HG02840 (cell line): ENCODE measurements at regions not wholly inside any gene's neighbourhood (a gene's known extent, or its start where the extent isn't known, plus 50 kb on each side); places are given as distances from the start of the nearest gene placed in this dataset.
"Not testable (repeated sequence)": the region's sequence is repeated elsewhere in the genome, so short reads cannot be mapped to it uniquely, and the experiment has no call there.

Source experiments
- ATAC-seq: cut with Tn5 transposase; IDR thresholded peaks from one replicate; pipeline ENCODE4 v1.9.1; 2021; ENCODE audit warnings: mild to moderate bottlenecking, moderate library complexity, moderate number of reproducible peaks; ENCODE audit not compliant: unreplicated experiment, low FRiP score

GRCh38 chr2:187008111-187008510 lies 159.1 kb upstream of the ZSWIM2 start:
- no peak for ATAC-seq

GRCh38 chr2:187003611-187004010 lies 154.6 kb upstream of the ZSWIM2 start:
- ATAC-seq = no peak

- ATAC-seq = no peak
Measured at GRCh38 chr2:187003038-187003554, 154.1 kb upstream of the ZSWIM2 start.

GRCh38 chr2:187002242-187002641 lies 153.3 kb upstream of the ZSWIM2 start:
- no peak for ATAC-seq

DNA sequence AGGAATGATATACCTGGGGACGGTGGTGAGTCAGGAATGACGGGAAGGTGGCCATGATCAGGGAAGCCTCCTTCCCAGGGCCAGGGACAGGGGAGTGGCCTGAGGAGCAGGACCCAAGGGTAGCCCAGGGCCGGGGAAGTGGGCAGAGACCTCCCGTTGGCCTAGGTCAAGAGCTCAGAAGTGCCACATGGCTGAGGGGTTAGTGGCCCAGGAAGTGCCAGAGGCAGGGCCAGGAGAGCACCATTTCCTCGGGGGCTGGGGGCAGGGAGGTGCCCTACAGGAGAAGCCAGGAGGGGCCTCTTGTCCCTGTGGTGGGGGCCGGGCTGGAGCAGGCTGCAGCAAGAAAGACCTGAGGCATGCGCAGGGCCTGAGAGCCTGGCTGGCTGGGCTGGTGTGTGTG lies 152.3 kb upstream of the ZSWIM2 start:
- no peak for ATAC-seq

GRCh38 chr2:186995092-186995491 lies 146.1 kb upstream of the ZSWIM2 start:
- ATAC-seq = no peak

DNA sequence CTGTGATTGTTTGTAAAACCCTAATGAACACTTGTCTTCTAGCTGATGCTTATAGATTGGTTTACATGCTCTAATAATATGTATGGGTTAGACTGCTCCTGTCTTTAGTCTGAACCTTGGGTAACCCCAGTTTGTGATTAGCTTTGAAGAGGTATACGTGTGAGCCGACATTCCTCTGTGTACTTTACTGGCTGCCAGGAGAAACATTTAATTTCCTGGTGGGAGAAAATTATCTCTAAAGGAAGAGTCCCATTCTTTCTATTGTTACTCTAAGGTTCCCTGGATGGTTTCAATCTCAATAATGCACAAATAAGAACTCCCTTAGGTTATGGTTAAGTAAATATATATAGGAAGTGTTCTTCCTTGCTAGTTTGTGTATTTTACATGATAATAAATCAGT lies 143.6 kb upstream of the ZSWIM2 start:
- ATAC-seq = no peak

DNA sequence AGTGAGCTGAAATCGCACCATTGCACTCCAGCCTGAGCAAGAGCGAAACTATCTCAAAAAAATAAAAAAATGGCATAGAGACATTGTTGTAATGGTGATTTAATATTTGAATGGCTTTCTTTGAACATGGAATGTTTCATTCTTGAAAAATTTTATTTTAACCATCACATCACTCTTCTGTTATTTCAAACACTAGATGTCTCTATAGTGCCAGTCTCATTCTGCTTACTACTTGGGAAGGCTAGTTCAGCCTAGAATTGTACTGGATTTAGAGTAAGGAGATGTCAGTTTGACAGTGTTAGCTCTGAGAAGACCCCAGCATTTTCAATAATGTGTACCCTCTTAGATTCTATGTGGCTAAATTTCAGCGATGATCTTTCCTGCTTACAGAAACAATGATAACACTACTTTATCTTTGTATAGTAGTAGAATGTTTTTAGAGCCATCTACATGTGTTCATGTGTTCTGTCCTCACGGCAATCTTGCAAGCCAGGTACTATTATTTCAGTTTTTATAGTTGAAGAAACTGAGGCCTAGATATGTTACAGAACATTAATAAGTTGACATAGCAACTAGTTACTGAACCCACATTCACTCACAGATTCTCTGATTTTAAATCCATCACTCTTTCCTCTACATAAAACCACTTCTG lies 142.9 kb upstream of the ZSWIM2 start:
- no peak for ATAC-seq

- ATAC-seq = no peak
Measured at GRCh38 chr2:186984966-186985365, 136.0 kb upstream of the ZSWIM2 start.

DNA sequence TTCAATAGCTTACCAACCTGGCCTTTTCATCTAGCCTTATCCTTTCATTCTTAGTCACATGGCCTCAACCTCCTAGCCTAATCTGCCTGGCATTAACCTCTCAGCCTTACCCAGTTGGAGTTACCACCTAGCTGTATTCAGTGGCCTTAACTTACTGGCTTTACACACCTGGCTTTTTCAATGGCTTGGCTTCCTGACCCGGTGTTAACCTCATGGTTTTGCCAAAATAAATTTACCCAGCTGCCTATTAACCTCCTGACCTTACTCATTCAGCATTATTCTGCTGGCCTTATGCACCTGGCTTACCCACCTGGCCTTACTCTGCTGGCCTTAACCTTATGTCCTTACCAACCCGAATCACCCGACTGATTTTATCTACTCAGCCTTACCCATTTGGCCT lies 135.5 kb upstream of the ZSWIM2 start:
- no peak for ATAC-seq

- ATAC-seq = no peak
Measured at GRCh38 chr2:186980787-186981550, 132.0 kb upstream of the ZSWIM2 start.

GRCh38 chr2:186980117-186980442 lies 131.1 kb upstream of the ZSWIM2 start:
- no peak for ATAC-seq

DNA sequence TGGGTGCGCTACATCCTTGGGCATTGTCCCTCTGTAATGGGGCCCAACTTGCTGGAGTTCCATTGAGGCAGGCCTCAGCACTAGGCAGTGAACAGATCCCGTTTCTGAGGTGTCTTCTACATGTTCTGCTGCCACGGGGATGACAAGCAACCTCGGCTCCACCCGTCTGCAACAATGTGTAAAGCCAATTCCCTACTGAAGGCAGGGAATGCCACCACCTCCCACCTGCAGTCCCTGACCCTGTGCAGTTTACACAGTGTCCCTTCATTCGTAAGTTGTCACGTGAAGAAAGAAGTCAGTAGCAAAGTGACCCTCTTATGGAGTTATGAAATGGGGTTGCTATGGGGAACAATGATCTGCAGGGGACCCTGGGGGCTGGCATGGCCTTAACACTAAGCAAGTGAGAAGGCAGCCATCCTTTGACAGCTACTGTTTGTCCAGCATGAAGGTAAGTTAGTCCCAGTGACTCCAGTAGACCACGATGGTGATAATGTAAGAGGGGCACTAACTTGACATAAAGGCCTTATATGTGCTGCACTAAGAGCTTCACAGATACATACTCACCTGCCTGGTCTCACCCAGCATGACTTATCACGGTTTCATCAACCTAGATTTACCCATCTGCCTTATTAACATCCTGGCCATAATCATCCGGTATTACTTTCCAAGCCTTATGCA lies 130.6 kb upstream of the ZSWIM2 start:
- ATAC-seq = no peak

DNA sequence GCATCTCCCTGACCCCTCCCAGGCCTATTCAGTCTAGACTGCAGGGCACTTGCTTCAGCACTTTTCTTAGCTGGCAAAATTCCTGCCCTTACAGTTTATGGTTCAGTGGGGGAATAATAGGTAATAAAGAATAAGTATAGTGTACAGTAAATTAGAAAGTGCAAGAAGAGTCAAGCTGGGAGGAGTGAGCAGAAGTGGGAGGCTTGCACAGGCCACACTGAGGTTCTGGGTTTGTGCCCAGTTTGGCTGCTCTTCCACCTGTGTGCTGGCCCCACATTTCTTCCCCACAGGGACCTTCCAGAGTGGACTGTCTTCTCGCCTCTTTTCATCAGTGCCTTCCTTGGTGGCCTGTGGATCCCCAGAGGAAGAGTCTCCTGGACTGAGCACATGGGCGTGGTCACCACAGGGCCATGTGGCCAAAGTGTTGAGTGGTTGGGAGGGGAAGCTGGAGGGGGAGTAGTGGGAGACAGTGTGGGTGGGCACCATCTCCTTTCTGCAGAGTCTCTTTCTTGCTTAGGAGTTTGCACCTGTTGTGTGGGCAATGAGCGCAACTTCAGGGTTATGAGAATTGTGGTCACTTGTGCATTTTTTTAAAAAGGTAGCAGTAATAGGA lies 128.6 kb upstream of the ZSWIM2 start:
- no peak for ATAC-seq

GRCh38 chr2:186976329-186976728 lies 127.4 kb upstream of the ZSWIM2 start:
- ATAC-seq = no peak

GRCh38 chr2:186972281-186972970 lies 123.5 kb upstream of the ZSWIM2 start:
- no peak for ATAC-seq

DNA sequence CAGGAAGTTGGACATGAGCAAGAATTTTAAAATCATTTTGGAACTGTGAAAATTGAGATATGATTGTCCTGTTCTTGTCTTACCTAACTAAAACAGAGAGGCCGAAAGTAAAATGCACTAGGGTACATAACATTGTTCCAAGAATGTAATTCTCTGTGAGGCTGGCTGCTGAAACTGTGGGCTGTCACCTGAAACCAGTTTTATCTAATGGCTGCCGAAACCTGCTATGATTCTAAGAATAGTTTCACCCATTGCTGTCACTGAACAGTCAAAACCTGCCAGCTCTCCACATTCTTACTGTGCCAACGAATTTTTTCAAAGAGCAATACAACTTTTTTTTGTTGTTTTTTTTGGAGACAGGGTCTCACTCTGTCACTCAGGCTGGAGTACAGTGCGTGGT lies 119.3 kb upstream of the ZSWIM2 start:
- ATAC-seq = no peak

DNA sequence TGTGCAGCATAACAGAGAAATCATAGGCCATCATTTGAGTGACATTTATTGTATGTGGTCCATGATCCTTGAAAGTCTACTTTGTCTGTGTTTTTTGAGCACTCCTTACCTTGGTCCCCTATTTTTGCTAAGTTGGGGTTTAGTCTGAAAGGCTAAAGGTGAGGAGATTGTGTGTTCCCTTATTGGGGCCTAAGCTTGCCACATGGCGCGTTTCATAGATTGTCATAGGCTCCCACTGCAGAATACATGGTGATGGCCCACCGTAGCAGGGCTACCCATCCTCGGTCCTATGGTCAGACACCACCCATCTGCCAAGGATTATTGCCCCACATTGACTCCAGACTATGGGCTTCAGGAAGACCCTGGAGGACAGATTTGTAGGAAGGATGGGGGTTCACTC lies 117.0 kb upstream of the ZSWIM2 start:
- no peak for ATAC-seq

DNA sequence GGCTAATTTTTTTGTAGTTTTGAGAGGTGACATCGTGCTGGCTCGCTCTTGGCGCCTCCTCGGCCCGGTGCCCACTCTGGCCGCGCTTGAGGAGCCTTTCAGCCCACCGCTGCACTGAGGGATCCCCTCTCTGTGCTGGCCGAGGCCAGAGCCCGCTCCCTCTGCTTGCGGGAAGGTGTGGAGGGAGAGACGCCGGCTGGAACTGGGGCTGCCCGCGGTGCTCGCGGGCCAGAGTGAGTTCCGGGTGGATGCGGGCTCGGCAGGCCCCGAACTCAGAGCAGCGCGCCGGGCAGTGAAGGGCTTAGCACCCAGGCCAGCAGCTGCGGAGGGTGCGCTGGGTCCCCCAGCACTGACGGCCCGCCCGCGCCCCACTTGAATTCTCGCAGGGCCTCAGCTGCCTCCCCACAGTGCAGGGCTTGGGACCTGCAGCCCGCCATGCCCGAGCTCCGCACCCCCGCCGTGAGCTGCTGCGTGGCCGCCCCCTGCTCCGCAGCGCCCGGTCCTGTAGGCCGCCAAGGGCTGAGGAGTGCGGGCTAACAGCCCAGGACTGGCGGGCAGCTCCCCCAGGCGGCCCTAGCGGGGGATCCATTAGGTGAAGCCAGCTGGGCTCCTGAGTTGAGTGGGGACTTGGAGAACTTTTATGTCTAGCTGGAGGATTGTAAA lies 113.2 kb upstream of the ZSWIM2 start:
- no peak for ATAC-seq

GRCh38 chr2:186960241-186960640 lies 111.3 kb upstream of the ZSWIM2 start:
- ATAC-seq = not testable (repeated sequence)
